ENCODE measurements at regions not wholly inside any gene's neighbourhood (a gene's known extent, or its start where the extent isn't known, plus 50 kb on each side); places are given as distances from the start of the nearest gene placed in this dataset.

GRCh38 chr14:30088620-30089019, 161.0 kb upstream of the PRKD1 start:
- no peak for TF ChIP-seq CTCF (IDR thresholded peaks at IDR 0.05; ENCODE audit: low read depth, low read length)
- no peak for TF ChIP-seq EZH2phosphoT487 (IDR thresholded peaks at IDR 0.05; ENCODE audit: low read depth)

Measured in OCI-LY3 (cell line).